ENCODE measurements at regions not wholly inside any gene's neighbourhood (a gene's known extent, or its start where the extent isn't known, plus 50 kb on each side); places are given as distances from the start of the nearest gene placed in this dataset.

DNA sequence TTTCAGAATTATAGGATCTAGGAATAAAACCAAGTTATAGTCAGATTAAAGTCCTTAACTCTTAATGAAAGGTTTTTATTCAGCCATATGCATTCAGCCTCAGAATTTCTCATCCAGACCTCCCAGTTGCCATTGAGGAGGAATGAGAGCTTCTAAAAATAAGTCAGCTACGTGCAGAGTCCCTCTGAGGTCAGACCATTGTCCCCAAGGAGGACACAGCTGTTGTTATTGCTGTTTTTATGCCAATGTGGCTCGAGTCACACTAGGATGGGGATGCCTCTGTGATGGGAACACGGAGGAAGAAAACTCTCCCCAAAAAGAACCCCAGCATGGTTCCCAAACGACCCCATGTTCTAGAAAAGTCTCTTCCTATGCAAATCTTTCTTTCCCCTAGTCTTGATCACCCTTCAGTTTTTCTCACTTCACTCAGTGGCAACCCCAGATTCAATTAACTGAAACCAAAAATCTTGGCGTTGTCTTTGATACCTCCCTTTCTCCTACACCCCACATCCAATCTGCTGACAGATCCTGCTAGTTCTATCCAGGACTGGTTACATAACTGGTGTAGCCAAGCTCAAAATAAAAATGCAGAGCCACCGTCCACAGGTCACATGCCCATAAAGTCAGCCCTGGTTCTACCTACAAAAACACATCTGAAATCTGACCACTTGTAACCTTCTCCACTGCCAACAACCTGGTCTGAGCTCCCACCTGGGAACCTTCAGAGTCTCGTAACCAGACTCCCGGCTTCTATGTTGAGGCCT, 138.2 kb upstream of the ERCC4 start:
- TF ChIP-seq, protein P1, sequence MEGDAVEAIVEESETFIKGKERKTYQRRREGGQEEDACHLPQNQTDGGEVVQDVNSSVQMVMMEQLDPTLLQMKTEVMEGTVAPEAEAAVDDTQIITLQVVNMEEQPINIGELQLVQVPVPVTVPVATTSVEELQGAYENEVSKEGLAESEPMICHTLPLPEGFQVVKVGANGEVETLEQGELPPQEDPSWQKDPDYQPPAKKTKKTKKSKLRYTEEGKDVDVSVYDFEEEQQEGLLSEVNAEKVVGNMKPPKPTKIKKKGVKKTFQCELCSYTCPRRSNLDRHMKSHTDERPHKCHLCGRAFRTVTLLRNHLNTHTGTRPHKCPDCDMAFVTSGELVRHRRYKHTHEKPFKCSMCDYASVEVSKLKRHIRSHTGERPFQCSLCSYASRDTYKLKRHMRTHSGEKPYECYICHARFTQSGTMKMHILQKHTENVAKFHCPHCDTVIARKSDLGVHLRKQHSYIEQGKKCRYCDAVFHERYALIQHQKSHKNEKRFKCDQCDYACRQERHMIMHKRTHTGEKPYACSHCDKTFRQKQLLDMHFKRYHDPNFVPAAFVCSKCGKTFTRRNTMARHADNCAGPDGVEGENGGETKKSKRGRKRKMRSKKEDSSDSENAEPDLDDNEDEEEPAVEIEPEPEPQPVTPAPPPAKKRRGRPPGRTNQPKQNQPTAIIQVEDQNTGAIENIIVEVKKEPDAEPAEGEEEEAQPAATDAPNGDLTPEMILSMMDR (IDR thresholded peaks at IDR 0.05; ENCODE audit: low read depth, low read length), result no peak
- TF ChIP-seq EZH2phosphoT487 (IDR thresholded peaks at IDR 0.05; ENCODE audit: low read depth), result no peak

All from OCI-LY3 (cell line).